ENCODE measurements at regions not wholly inside any gene's neighbourhood (a gene's known extent, or its start where the extent isn't known, plus 50 kb on each side); places are given as distances from the start of the nearest gene placed in this dataset.

DNA sequence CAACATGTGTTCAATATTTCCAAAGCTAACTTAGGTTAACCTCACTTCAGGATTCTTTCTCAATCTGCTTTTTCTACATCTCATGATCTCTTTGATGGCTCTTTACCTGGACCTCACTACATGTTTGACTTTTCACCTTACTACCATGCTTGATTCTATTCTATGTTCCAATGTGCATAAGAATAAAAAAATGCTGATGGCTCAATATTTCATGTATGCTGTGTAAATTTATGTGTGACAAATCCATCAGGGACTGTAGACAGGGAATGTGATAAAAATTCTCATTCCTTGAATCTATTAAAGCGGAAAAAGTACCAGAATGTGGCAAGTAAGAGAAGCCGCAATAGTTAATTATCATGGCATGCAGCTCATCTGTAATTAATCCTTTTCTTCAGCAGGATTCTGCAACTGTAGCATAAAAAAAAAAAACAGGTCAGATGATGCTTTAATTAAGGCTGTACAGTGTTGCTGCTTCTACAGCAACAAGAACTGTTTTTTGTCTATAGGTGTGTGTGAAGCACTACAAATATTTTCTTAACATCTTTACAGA is 276.9 kb upstream of the PRKD1 start:
- TF ChIP-seq EP300 (IDR thresholded peaks at IDR 0.05) (no peak), POLR2AphosphoS5 (IDR thresholded peaks at IDR 0.05) (no peak), POLR2A (IDR thresholded peaks at IDR 0.05) (no peak)
- TF ChIP-seq, protein P1, sequence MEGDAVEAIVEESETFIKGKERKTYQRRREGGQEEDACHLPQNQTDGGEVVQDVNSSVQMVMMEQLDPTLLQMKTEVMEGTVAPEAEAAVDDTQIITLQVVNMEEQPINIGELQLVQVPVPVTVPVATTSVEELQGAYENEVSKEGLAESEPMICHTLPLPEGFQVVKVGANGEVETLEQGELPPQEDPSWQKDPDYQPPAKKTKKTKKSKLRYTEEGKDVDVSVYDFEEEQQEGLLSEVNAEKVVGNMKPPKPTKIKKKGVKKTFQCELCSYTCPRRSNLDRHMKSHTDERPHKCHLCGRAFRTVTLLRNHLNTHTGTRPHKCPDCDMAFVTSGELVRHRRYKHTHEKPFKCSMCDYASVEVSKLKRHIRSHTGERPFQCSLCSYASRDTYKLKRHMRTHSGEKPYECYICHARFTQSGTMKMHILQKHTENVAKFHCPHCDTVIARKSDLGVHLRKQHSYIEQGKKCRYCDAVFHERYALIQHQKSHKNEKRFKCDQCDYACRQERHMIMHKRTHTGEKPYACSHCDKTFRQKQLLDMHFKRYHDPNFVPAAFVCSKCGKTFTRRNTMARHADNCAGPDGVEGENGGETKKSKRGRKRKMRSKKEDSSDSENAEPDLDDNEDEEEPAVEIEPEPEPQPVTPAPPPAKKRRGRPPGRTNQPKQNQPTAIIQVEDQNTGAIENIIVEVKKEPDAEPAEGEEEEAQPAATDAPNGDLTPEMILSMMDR (IDR thresholded peaks at IDR 0.05), result no peak
- H3K4me3 ChIP-seq, result no peak overlapping the region
- no peak for DNase-seq
- intact Hi-C loops (cut with DNase I; ENCODE audit: low total_unique reads), result loop anchor here (10.0 kb wide), 1 partner anchor 660 kb away; no protein-coding TSS in a partner anchor
- no peaks in the 10 kb centered on the region for H3K9me3 ChIP-seq
- WGBS, 5 donors, result 93 to 96% (median 95%) methylated on average over 2 of the region's 2 CpGs
- no peaks in the 10 kb centered on the region for H3K27me3 ChIP-seq
- H3K27ac ChIP-seq, result no peak overlapping the region
- no peaks in the 10 kb centered on the region for H3K36me3 ChIP-seq
- H3K4me1 ChIP-seq, result no peaks in the 10 kb centered on the region

DNA sequence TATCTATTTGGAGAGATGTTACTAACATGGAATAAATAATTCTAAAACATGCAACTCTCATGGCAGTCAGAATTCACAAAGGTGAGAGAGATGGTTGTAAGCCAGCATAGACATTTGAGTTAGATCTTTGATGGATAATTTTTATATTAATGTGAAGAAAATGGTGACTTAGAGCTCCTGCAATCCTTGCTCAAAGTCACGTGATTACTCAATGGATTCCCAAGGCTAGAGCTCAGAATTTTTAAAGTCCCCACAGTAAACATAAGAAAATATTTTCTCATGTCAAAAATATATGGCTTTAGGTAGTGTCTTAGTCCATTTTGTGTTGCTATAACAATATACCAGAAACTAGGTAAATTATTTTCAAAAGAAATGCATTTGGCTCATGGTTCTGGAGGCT is 281.5 kb upstream of the PRKD1 start:
- H3K4me1 ChIP-seq, result peaks cover 0 to under 1% (median 0%) of the 10 kb centered on the region in 4 donors
- DNase-seq, result no peak
- no peaks in the 10 kb centered on the region for H3K36me3 ChIP-seq
- no peak overlapping the region for H3K4me3 ChIP-seq
- H3K9me3 ChIP-seq, result no peaks in the 10 kb centered on the region
- peaks cover 0 to 3% (median 0%) of the 10 kb centered on the region in 3 donors for H3K27me3 ChIP-seq
- TF ChIP-seq, protein P1 (IDR thresholded peaks at IDR 0.05), result no peak
- TF ChIP-seq POLR2A (IDR thresholded peaks at IDR 0.05) (no peak), POLR2AphosphoS5 (IDR thresholded peaks at IDR 0.05) (no peak), EP300 (IDR thresholded peaks at IDR 0.05) (no peak)
- WGBS, 5 donors, result 66 to 86% (median 80%) methylated on average over 1 of the region's 1 CpG
- no peak overlapping the region for H3K27ac ChIP-seq
- intact Hi-C loops (cut with DNase I; ENCODE audit: low total_unique reads), result loop anchor here (10.0 kb wide), 1 partner anchor 664 kb away; no protein-coding TSS in a partner anchor

DNA sequence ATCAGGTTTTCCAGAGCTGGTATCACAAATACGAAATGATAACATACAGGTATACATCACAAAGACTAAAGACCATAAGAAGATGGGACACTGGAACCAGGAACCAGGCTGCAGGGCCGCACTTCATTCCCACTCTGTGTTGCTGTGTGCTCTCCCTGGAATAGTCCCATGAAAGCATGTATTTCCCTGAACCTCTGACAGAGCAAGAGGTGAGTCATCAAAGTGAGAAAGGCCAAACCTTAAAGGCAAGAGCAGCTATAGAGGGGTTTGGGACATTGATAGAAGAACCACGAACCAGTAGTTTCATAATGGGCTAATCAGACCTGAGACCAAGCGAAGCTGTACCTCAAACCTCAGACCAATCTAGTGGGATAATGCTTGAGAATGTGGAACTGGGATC is 283.0 kb upstream of the PRKD1 start:
- intact Hi-C loops (cut with DNase I; ENCODE audit: low total_unique reads), result loop anchor here (10.0 kb wide), 1 partner anchor 1456 kb away; no protein-coding TSS in a partner anchor
- no peak for DNase-seq
- Histone ChIP-seq H3K4me1 (peaks cover 0 to 9% (median 0%) of the 10 kb centered on the region in 4 donors), H3K27ac (no peak overlapping the region), H3K27me3 (peaks cover 0 to 3% (median 0%) of the 10 kb centered on the region in 3 donors), H3K4me3 (no peak overlapping the region), H3K9me3 (no peaks in the 10 kb centered on the region), H3K36me3 (no peaks in the 10 kb centered on the region)
- 84 to 92% (median 85%) methylated on average over 4 of the region's 4 CpGs for WGBS, 5 donors
- TF ChIP-seq, protein P1 (IDR thresholded peaks at IDR 0.05), result no peak
- TF ChIP-seq POLR2AphosphoS5 (IDR thresholded peaks at IDR 0.05), result no peak
- no peak for TF ChIP-seq POLR2A (IDR thresholded peaks at IDR 0.05)
- TF ChIP-seq EP300 (IDR thresholded peaks at IDR 0.05), result no peak

- Histone ChIP-seq H3K4me3 (no peak overlapping the region), H3K9me3 (no peaks in the 10 kb centered on the region), H3K4me1 (peaks cover 0 to 9% (median 0%) of the 10 kb centered on the region in 4 donors), H3K27ac (no peak overlapping the region), H3K36me3 (no peaks in the 10 kb centered on the region), H3K27me3 (peaks cover 0 to 3% (median 0%) of the 10 kb centered on the region in 3 donors)
- TF ChIP-seq POLR2AphosphoS5 (IDR thresholded peaks at IDR 0.05) (no peak), EP300 (IDR thresholded peaks at IDR 0.05) (no peak), POLR2A (IDR thresholded peaks at IDR 0.05) (no peak)
- intact Hi-C loops (cut with DNase I; ENCODE audit: low total_unique reads), result loop anchor here (10.0 kb wide), 1 partner anchor 1457 kb away; no protein-coding TSS in a partner anchor
- no peak for DNase-seq
These were observed 283.7 kb upstream of the PRKD1 start for GRCh38 chr14:30211326-30211725.

DNA sequence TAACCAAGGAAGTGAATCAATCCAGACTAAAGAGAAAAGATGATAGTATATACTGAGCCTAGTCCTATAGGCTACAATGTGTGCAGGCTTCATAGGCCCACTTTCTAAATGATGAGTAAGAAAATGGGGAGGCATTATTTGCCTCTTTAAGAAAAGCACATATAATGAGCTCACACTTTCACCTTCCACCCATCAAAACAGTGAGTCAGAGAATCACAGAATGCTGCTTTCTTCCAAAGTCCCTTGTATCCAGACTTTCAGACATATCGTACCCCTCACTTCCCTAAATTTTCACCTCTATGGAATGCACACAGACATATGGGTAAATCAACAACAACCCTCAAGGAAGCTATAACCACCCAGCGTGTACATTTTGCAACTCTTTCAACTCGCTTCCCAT is 286.4 kb upstream of the PRKD1 start:
- no peak for TF ChIP-seq POLR2AphosphoS5 (IDR thresholded peaks at IDR 0.05)
- TF ChIP-seq, protein P1 (IDR thresholded peaks at IDR 0.05), result no peak
- no peak for TF ChIP-seq POLR2A (IDR thresholded peaks at IDR 0.05)
- no peak for TF ChIP-seq EP300 (IDR thresholded peaks at IDR 0.05)
- Histone ChIP-seq H3K4me3 (no peak overlapping the region), H3K9me3 (no peaks in the 10 kb centered on the region), H3K36me3 (no peaks in the 10 kb centered on the region), H3K27me3 (peaks cover 0 to 3% (median 0%) of the 10 kb centered on the region in 3 donors), H3K4me1 (peaks cover 0 to 9% (median 0%) of the 10 kb centered on the region in 4 donors), H3K27ac (no peak overlapping the region)
- DNase-seq, result no peak
- WGBS, 5 donors, result 63 to 75% (median 74%) methylated on average over 3 of the region's 3 CpGs
- intact Hi-C loops (cut with DNase I; ENCODE audit: low total_unique reads), result loop anchor here (10.0 kb wide), 1 partner anchor 1459 kb away; no protein-coding TSS in a partner anchor

All from stomach (tissue), 8 donors.